ENCODE measurements at regions not wholly inside any gene's neighbourhood (a gene's known extent, or its start where the extent isn't known, plus 50 kb on each side); places are given as distances from the start of the nearest gene placed in this dataset.

DNA sequence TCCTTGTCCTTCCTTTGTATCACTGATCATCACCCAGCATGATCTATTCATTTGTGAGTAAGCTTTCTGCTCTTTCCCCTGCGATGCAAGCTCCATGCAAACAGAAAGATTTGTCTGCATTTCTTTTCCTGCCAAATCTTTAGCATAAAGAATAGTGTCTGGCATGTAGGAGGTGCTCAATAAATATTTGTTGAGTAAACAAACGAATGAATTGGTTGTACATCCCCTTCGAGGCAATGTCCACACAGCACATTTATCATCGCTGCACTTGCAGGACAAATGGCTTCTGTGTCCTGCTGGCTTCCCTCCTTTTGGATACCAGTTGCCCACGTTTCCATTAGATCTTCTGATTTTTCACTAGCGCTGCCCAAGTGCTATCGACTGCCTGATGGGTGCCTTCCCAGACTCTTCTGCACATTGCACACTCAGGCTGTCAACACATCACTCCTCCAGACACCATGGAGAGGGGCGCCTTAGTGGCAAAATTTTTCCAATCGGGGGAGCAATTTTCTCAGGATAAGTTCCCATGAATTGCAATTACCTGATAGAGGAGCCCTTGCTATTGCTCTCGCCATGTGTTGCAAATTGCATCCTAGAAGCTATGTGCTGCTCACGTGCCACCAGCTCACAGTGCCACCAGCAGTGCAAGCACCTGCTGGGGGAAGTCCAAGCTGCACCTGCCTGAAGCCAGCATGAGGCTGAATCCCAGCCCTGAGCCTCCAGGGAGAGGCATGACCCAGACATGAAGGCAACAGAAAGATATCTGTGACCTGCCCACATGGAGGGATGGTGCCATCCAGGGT, 206.6 kb downstream of the KIF26A start (continued):
- TF ChIP-seq, protein P1, sequence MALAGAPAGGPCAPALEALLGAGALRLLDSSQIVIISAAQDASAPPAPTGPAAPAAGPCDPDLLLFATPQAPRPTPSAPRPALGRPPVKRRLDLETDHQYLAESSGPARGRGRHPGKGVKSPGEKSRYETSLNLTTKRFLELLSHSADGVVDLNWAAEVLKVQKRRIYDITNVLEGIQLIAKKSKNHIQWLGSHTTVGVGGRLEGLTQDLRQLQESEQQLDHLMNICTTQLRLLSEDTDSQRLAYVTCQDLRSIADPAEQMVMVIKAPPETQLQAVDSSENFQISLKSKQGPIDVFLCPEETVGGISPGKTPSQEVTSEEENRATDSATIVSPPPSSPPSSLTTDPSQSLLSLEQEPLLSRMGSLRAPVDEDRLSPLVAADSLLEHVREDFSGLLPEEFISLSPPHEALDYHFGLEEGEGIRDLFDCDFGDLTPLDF (CRISPR knock-in tag; IDR thresholded peaks at IDR 0.05): no peak
- no peak for TF ChIP-seq ZNF416 (CRISPR knock-in tag; IDR thresholded peaks at IDR 0.05)

DNA sequence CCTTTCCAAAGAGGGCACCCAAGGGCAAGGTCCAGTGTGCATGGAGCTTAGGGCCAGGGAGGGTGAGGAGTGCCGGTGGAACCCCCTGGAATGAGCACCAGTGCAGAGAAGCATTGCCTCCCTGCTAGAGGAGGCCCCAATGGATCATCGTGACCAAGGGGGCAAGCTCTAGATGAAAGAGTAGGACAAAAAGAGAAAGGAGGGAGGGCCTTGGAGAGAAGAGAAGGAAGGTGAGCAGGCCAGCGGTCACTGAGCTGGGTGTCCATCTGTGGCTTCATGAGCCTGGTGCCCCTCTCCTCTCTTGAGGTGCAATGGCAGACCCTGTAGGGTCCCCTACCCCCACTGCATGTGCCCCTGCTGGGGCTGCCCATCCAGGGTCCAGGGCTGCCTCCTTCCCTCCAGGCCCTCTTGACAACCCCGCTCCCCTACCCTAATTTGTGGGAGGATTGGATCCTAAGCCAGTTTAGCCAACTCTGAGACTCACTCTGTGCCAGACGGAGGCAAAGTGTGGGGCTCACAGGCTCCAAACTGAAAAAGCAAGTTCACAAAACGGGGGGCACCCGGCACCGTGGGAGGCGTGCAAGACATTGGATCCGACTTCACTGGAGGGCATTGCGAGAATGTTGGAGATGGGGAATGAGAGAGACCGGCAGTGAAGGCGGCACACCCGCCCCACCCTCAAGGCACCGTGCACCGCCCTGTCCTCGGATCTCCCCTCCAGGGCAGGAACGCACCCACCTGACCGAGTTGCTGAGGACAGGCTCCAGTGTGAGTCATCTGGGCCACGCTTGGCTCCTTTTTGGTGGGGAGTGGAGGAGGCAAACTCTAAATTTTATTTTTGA, 207.5 kb downstream of the KIF26A start:
- Mint-ChIP-seq H3K4me3 (no peak overlapping the region), H3K27me3 (ENCODE audit: low read depth) (peaks cover 4% of the 10 kb centered on the region; the same call in 1 of the 2 replicates), H3K27ac (no peak overlapping the region), H3K9me3 (peaks cover 10% of the 10 kb centered on the region), H3K4me1 (peaks cover 9% of the 10 kb centered on the region), H3K36me3 (no peaks in the 10 kb centered on the region)
- no peak for DNase-seq (ENCODE audit: low spot score)
- TF ChIP-seq KAT7 (CRISPR knock-in tag; IDR thresholded peaks at IDR 0.05; ENCODE audit: borderline replicate concordance) (no peak), FOXK1 (CRISPR knock-in tag; IDR thresholded peaks at IDR 0.05) (no peak), NFE2L1 (CRISPR knock-in tag; IDR thresholded peaks at IDR 0.05) (no peak), IRF2 (CRISPR knock-in tag; IDR thresholded peaks at IDR 0.05; ENCODE audit: borderline replicate concordance, low read depth) (no peak), ZNF138 (CRISPR knock-in tag; conservative IDR thresholded peaks at IDR 0.05) (no peak)
- TF ChIP-seq, protein P2, sequence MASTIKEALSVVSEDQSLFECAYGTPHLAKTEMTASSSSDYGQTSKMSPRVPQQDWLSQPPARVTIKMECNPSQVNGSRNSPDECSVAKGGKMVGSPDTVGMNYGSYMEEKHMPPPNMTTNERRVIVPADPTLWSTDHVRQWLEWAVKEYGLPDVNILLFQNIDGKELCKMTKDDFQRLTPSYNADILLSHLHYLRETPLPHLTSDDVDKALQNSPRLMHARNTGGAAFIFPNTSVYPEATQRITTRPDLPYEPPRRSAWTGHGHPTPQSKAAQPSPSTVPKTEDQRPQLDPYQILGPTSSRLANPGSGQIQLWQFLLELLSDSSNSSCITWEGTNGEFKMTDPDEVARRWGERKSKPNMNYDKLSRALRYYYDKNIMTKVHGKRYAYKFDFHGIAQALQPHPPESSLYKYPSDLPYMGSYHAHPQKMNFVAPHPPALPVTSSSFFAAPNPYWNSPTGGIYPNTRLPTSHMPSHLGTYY (CRISPR knock-in tag; IDR thresholded peaks at IDR 0.05): no peak
- TF ChIP-seq, protein P3, sequence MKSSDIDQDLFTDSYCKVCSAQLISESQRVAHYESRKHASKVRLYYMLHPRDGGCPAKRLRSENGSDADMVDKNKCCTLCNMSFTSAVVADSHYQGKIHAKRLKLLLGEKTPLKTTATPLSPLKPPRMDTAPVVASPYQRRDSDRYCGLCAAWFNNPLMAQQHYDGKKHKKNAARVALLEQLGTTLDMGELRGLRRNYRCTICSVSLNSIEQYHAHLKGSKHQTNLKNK (CRISPR knock-in tag; IDR thresholded peaks at IDR 0.05): no peak
- TF ChIP-seq, protein P4, sequence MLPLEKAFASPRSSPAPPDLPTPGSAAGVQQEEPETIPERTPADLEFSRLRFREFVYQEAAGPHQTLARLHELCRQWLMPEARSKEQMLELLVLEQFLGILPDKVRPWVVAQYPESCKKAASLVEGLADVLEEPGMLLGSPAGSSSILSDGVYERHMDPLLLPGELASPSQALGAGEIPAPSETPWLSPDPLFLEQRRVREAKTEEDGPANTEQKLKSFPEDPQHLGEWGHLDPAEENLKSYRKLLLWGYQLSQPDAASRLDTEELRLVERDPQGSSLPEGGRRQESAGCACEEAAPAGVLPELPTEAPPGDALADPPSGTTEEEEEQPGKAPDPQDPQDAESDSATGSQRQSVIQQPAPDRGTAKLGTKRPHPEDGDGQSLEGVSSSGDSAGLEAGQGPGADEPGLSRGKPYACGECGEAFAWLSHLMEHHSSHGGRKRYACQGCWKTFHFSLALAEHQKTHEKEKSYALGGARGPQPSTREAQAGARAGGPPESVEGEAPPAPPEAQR (CRISPR knock-in tag; IDR thresholded peaks at IDR 0.05): no peak
- CTCF ChIA-PET: no interaction called here
- ATAC-seq: no peak
- POLR2A ChIA-PET: no interaction called here

DNA sequence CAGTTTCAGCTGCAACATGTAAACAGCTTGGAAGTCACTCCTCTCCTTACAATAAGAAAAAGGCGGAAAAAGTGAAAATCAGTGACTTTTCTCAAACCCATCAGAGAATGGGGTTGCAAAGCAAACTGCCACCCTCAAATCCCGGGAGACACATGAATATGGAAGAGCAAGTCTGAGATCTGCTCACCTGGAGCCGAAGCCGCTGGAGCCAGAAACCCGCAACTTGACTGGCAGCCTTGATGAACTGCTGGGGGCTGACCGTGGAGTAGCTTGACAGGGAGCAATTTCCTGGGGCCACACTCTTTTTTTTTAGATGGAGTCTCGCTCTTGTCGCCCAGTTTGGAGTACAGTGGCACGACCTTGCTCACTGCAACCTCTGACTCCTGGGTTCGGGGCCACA, 208.2 kb downstream of the KIF26A start:
- ATAC-seq (no peak), DNase-seq (ENCODE audit: low spot score) (no peak)
- peaks cover under 1% of the 10 kb centered on the region; the same call in 1 of the 2 replicates for H3K27me3 Mint-ChIP-seq (ENCODE audit: low read depth)
- CTCF ChIA-PET: no interaction called here
- H3K36me3 Mint-ChIP-seq: no peaks in the 10 kb centered on the region
- peaks cover 11% of the 10 kb centered on the region for H3K9me3 Mint-ChIP-seq
- POLR2A ChIA-PET: no interaction called here
- H3K27ac Mint-ChIP-seq: no peak overlapping the region
- H3K4me3 Mint-ChIP-seq: no peak overlapping the region
- H3K4me1 Mint-ChIP-seq: peaks cover 9% of the 10 kb centered on the region
- TF ChIP-seq MXD4 (CRISPR knock-in tag; IDR thresholded peaks at IDR 0.05; ENCODE audit: borderline replicate concordance) (no peak), RELA (CRISPR knock-in tag; IDR thresholded peaks at IDR 0.05; ENCODE audit: borderline replicate concordance) (no peak), KAT7 (CRISPR knock-in tag; IDR thresholded peaks at IDR 0.05; ENCODE audit: borderline replicate concordance) (no peak), PRRX2 (CRISPR knock-in tag; IDR thresholded peaks at IDR 0.05) (no peak), ZNF671 (CRISPR knock-in tag; IDR thresholded peaks at IDR 0.05) (no peak), SMAD4 (CRISPR knock-in tag; IDR thresholded peaks at IDR 0.05) (no peak), GRHL2 (CRISPR knock-in tag; IDR thresholded peaks at IDR 0.05; ENCODE audit: insufficient replicate concordance, severe bottlenecking) (no peak), EMX1 (CRISPR knock-in tag; IDR thresholded peaks at IDR 0.05) (no peak)
- TF ChIP-seq, protein P5, sequence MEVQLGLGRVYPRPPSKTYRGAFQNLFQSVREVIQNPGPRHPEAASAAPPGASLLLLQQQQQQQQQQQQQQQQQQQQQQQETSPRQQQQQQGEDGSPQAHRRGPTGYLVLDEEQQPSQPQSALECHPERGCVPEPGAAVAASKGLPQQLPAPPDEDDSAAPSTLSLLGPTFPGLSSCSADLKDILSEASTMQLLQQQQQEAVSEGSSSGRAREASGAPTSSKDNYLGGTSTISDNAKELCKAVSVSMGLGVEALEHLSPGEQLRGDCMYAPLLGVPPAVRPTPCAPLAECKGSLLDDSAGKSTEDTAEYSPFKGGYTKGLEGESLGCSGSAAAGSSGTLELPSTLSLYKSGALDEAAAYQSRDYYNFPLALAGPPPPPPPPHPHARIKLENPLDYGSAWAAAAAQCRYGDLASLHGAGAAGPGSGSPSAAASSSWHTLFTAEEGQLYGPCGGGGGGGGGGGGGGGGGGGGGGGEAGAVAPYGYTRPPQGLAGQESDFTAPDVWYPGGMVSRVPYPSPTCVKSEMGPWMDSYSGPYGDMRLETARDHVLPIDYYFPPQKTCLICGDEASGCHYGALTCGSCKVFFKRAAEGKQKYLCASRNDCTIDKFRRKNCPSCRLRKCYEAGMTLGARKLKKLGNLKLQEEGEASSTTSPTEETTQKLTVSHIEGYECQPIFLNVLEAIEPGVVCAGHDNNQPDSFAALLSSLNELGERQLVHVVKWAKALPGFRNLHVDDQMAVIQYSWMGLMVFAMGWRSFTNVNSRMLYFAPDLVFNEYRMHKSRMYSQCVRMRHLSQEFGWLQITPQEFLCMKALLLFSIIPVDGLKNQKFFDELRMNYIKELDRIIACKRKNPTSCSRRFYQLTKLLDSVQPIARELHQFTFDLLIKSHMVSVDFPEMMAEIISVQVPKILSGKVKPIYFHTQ (CRISPR knock-in tag; IDR thresholded peaks at IDR 0.05): no peak
- TF ChIP-seq, protein P6, sequence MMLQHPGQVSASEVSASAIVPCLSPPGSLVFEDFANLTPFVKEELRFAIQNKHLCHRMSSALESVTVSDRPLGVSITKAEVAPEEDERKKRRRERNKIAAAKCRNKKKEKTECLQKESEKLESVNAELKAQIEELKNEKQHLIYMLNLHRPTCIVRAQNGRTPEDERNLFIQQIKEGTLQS (CRISPR knock-in tag; conservative IDR thresholded peaks at IDR 0.05): no peak
- TF ChIP-seq, protein P7, sequence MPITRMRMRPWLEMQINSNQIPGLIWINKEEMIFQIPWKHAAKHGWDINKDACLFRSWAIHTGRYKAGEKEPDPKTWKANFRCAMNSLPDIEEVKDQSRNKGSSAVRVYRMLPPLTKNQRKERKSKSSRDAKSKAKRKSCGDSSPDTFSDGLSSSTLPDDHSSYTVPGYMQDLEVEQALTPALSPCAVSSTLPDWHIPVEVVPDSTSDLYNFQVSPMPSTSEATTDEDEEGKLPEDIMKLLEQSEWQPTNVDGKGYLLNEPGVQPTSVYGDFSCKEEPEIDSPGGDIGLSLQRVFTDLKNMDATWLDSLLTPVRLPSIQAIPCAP (CRISPR knock-in tag; IDR thresholded peaks at IDR 0.05): no peak

Data from WTC11 (cell line).